H9 (cell line): ENCODE measurements at regions not wholly inside any gene's neighbourhood (a gene's known extent, or its start where the extent isn't known, plus 50 kb on each side); places are given as distances from the start of the nearest gene placed in this dataset.

Experiments
- DNase-seq: peaks from one replicate; pipeline ENCODE4 v3.0.0-alpha.2; 2017
- H2AFZ ChIP-seq: one replicate; pipeline ENCODE4 v1.6.1; 2013; ENCODE audit warnings: mild to moderate bottlenecking, low read length, control low read depth, moderate library complexity
- H2AK5ac ChIP-seq: 2 replicates; pipeline ENCODE4 v1.6.1; 2013; ENCODE audit warnings: low read length, control low read depth, mixed read lengths; ENCODE audit not compliant: insufficient read length
- H2BK120ac ChIP-seq: one replicate; pipeline ENCODE4 v1.6.1; 2013; ENCODE audit warnings: low read depth, mild to moderate bottlenecking, low read length, control low read depth, inconsistent platforms; ENCODE audit not compliant: poor library complexity, severe bottlenecking
- H2BK12ac ChIP-seq: 2 replicates; pipeline ENCODE4 v1.6.1; 2013; ENCODE audit warnings: low read length, control low read depth, mixed read lengths, low read depth; ENCODE audit not compliant: insufficient read length
- H2BK15ac ChIP-seq: 2 replicates; pipeline ENCODE4 v1.6.1; 2013; ENCODE audit warnings: low read depth, low read length, control low read depth
- H2BK20ac ChIP-seq: one replicate; pipeline ENCODE4 v1.6.1; 2013; ENCODE audit warnings: low read depth, mild to moderate bottlenecking, low read length, control low read depth, inconsistent platforms; ENCODE audit not compliant: poor library complexity, severe bottlenecking
- H2BK5ac ChIP-seq: 2 replicates; pipeline ENCODE4 v1.6.1; 2013; ENCODE audit warnings: low read length, control low read depth, mixed read lengths; ENCODE audit not compliant: insufficient read length
- H3K14ac ChIP-seq: 2 replicates; pipeline ENCODE4 v1.6.1; 2013; ENCODE audit warnings: low read length, control low read depth; ENCODE audit not compliant: insufficient read depth
- H3K18ac ChIP-seq: 2 replicates; pipeline ENCODE4 v1.6.1; 2013; ENCODE audit warnings: low read depth, mild to moderate bottlenecking, mixed read lengths, low read length, control low read depth; ENCODE audit not compliant: insufficient read length
- H3K23ac ChIP-seq: 2 replicates; pipeline ENCODE4 v1.6.1; 2013; ENCODE audit warnings: low read length, control low read depth, mixed read lengths, low read depth; ENCODE audit not compliant: insufficient read length
- H3K23me2 ChIP-seq: 2 replicates; pipeline ENCODE4 v1.6.1; 2013; ENCODE audit warnings: low read depth, mild to moderate bottlenecking, mixed read lengths, low read length, control low read depth; ENCODE audit not compliant: insufficient read length, poor library complexity, severe bottlenecking
- H3K27ac ChIP-seq: 2 replicates; pipeline ENCODE4 v1.5.1; 2013; ENCODE audit warnings: low read length, control low read depth, mixed read lengths, low read depth; ENCODE audit not compliant: insufficient read length
- H3K27me3 ChIP-seq: 2 replicates; pipeline ENCODE4 v1.6.1; 2013; ENCODE audit warnings: low read length, control low read depth, inconsistent platforms; ENCODE audit not compliant: insufficient read depth
- H3K4ac ChIP-seq: 2 replicates; pipeline ENCODE4 v1.6.1; 2013; ENCODE audit warnings: low read depth, mild to moderate bottlenecking, control low read depth, inconsistent platforms, low read length, moderate library complexity
- H3K4me1 ChIP-seq: 2 replicates; pipeline ENCODE4 v1.6.1; 2013; ENCODE audit warnings: low read length, control low read depth, inconsistent platforms; ENCODE audit not compliant: insufficient read depth
- H3K4me2 ChIP-seq: 2 replicates; pipeline ENCODE4 v1.6.1; 2013; ENCODE audit warnings: low read length, control low read depth, mixed read lengths; ENCODE audit not compliant: insufficient read length, insufficient read depth
- H3K56ac ChIP-seq: 2 replicates; pipeline ENCODE4 v1.6.1; 2013; ENCODE audit warnings: low read depth, mild to moderate bottlenecking, mixed read lengths, low read length, control low read depth; ENCODE audit not compliant: insufficient read length
- H3K79me1 ChIP-seq: 2 replicates; pipeline ENCODE4 v1.6.1; 2013; ENCODE audit warnings: low read depth, mild to moderate bottlenecking, moderate library complexity, low read length, control low read depth, inconsistent platforms; ENCODE audit not compliant: insufficient read depth, poor library complexity, severe bottlenecking
- H3K79me2 ChIP-seq: 2 replicates; pipeline ENCODE4 v1.6.1; 2013; ENCODE audit warnings: low read length, control low read depth, inconsistent platforms; ENCODE audit not compliant: insufficient read depth
- H3K9ac ChIP-seq: 2 replicates; pipeline ENCODE4 v1.6.1; 2013; ENCODE audit warnings: low read length, control low read depth, mixed read lengths; ENCODE audit not compliant: insufficient read length; ENCODE audit errors: extremely low read depth
- H3K9me3 ChIP-seq: one replicate; pipeline ENCODE4 v1.6.1; 2013; ENCODE audit warnings: low read depth, low read length, inconsistent platforms; ENCODE audit not compliant: control insufficient read depth
- H3T11ph ChIP-seq: one replicate; pipeline ENCODE4 v1.6.1; 2013; ENCODE audit warnings: mild to moderate bottlenecking, low read length, control low read depth, inconsistent platforms
- H4K20me1 ChIP-seq: one replicate; pipeline ENCODE4 v1.6.1; 2013; ENCODE audit not compliant: control insufficient read depth, insufficient read length, insufficient read depth
- H4K5ac ChIP-seq: 2 replicates; pipeline ENCODE4 v1.6.1; 2013; ENCODE audit warnings: low read depth, mild to moderate bottlenecking, mixed read lengths, low read length, control low read depth; ENCODE audit not compliant: insufficient read length
- H4K8ac ChIP-seq: replicated peaks from 2 replicates; pipeline ENCODE4 v1.6.1; 2013; ENCODE audit warnings: low read length, control low read depth, mixed read lengths, low read depth; ENCODE audit not compliant: insufficient read length
- H4K91ac ChIP-seq: 2 replicates; pipeline ENCODE4 v1.6.1; 2013; ENCODE audit warnings: low read depth, mild to moderate bottlenecking, moderate library complexity, mixed read lengths, low read length, control low read depth; ENCODE audit not compliant: insufficient read length
- H3K27ac Mint-ChIP-seq, 3 experiments: 2 replicates in 2 of 3; 3 replicates in 1 of 3; pipeline ENCODE4 v1.8.0; 2020 to 2021; ENCODE audit warnings: mixed read lengths in 3 of 3, mild to moderate bottlenecking in 1 of 3, moderate library complexity in 1 of 3
- H3K27me3 Mint-ChIP-seq: 2 replicates; pipeline ENCODE4 v1.8.0; 2021; ENCODE audit warnings: low read depth, mild to moderate bottlenecking, moderate library complexity, mixed read lengths
- H3K36me3 Mint-ChIP-seq, 3 experiments: 2 replicates in 2 of 3; 3 replicates in 1 of 3; pipeline ENCODE4 v1.8.0; 2020 to 2021; ENCODE audit warnings: low read depth in 3 of 3, mixed read lengths in 3 of 3; ENCODE audit not compliant: insufficient read depth in 1 of 3
- H3K4me1 Mint-ChIP-seq, 2 experiments: 2 replicates each; pipeline ENCODE4 v1.8.0; 2020; ENCODE audit warnings: mixed read lengths in 2 of 2
- H3K4me3 Mint-ChIP-seq, 2 experiments: 2 replicates in 1 of 2; 3 replicates in 1 of 2; pipeline ENCODE4 v1.8.0; 2020 to 2021; ENCODE audit warnings: mild to moderate bottlenecking in 2 of 2, mixed read lengths in 2 of 2, moderate library complexity in 1 of 2
- H3K9me3 Mint-ChIP-seq, 2 experiments: 2 replicates in 1 of 2; 3 replicates in 1 of 2; pipeline ENCODE4 v1.8.0; 2020; ENCODE audit warnings: mild to moderate bottlenecking in 2 of 2, mixed read lengths in 2 of 2, moderate library complexity in 1 of 2
- CTCF ChIP-seq: fragments of 200-600 bp; sonication (generic); conservative IDR thresholded peaks from 3 replicates; pipeline ENCODE4 v1.8.0; 2021; ENCODE audit warnings: antibody characterized with exemption, mild to moderate bottlenecking
- WGBS: extraction: QIAGEN DNeasy Blood & Tissue Kit; methylation state at CpG from one replicate; pipeline ENCODE4 v1.1.7; 2013; ENCODE audit warnings: missing lambda C conversion rate, low lambda C conversion rate, mixed read lengths; ENCODE audit not compliant: insufficient read length; ENCODE audit errors: extremely low coverage; 5-methylcytosine and 5-hydroxymethylcytosine counted together

GRCh38 chr4:91935217-91935616, 368.5 kb upstream of the GRID2 start:
- Histone ChIP-seq H2BK15ac (no peak overlapping the region), H2BK12ac (no peak overlapping the region), H2BK20ac (no peak overlapping the region), H3K27ac (no peak overlapping the region), H4K20me1 (no peaks in the 10 kb centered on the region), H4K5ac (no peak overlapping the region), H3K14ac (no peak overlapping the region), H3K9me3 (no peaks in the 10 kb centered on the region), H4K8ac (no peak overlapping the region), H3K23me2 (no peaks in the 10 kb centered on the region), H3K79me1 (no peaks in the 10 kb centered on the region), H3K23ac (no peak overlapping the region), H3K4me1 (no peaks in the 10 kb centered on the region), H3K4me2 (no peak overlapping the region), H3K9ac (no peak overlapping the region), H2AK5ac (no peak overlapping the region), H3K56ac (no peak overlapping the region), H3K4ac (no peak overlapping the region), H4K91ac (no peak overlapping the region), H2BK120ac (no peak overlapping the region), H3K79me2 (no peaks in the 10 kb centered on the region), H2AFZ (no peak overlapping the region), H3T11ph (no peak overlapping the region), H3K18ac (no peak overlapping the region), H3K27me3 (no peaks in the 10 kb centered on the region), H2BK5ac (no peak overlapping the region)
- no CpG with 5 or more reads among the region's 6 CpGs for WGBS
- no peak for DNase-seq
- Mint-ChIP-seq H3K9me3 (peaks cover 6 to 10% of the 10 kb centered on the region in 2 experiments; a peak in 4 of 5 replicates), H3K4me3 (no peak overlapping the region), H3K36me3 (peaks cover 0 to 16% (median 11%) of the 10 kb centered on the region in 3 experiments; a peak in 4 of 7 replicates), H3K27me3 (no peaks in the 10 kb centered on the region; the same call in 1 of the 2 replicates), H3K27ac (no peak overlapping the region), H3K4me1 (no peaks in the 10 kb centered on the region)
- no peak for TF ChIP-seq CTCF
